GM21423 (cell line): ENCODE measurements at regions not wholly inside any gene's neighbourhood (a gene's known extent, or its start where the extent isn't known, plus 50 kb on each side); places are given as distances from the start of the nearest gene placed in this dataset.

Source experiments
- ATAC-seq: cut with Tn5 transposase; IDR thresholded peaks from one replicate; pipeline ENCODE4 v1.9.1; 2021; ENCODE audit warnings: mild to moderate bottlenecking, moderate library complexity; ENCODE audit not compliant: unreplicated experiment

- no peak for ATAC-seq
Observed at GRCh38 chr15:85889956-85890619, 95.4 kb upstream of the KLHL25 start.

- no peak for ATAC-seq
Observed at GRCh38 chr15:85890620-85890980, 95.9 kb upstream of the KLHL25 start.

- ATAC-seq: no peak
Observed at GRCh38 chr15:85891470-85891869, 96.7 kb upstream of the KLHL25 start.

- no peak for ATAC-seq
Observed at GRCh38 chr15:85892232-85892631, 97.5 kb upstream of the KLHL25 start.

GRCh38 chr15:85897207-85897894, 102.6 kb upstream of the KLHL25 start:
- no peak for ATAC-seq

GRCh38 chr15:85897895-85898717, 103.4 kb upstream of the KLHL25 start:
- no peak for ATAC-seq

- no peak for ATAC-seq
Observed at GRCh38 chr15:85899927-85900326, 105.2 kb upstream of the KLHL25 start.

- ATAC-seq: no peak
Observed at GRCh38 chr15:85905751-85906450, 111.2 kb upstream of the KLHL25 start.

GRCh38 chr15:85906640-85907039, 111.9 kb upstream of the KLHL25 start:
- no peak for ATAC-seq

- no peak for ATAC-seq
Observed at GRCh38 chr15:85910834-85911233, 116.1 kb upstream of the KLHL25 start.

- no peak for ATAC-seq
Observed at GRCh38 chr15:85913461-85913860, 118.7 kb upstream of the KLHL25 start.

- ATAC-seq: no peak
Observed at GRCh38 chr15:85920956-85921355, 126.2 kb upstream of the KLHL25 start.

GRCh38 chr15:85924088-85924487, 129.4 kb upstream of the KLHL25 start:
- ATAC-seq: no peak

GRCh38 chr15:85925649-85926237, 131.0 kb upstream of the KLHL25 start:
- no peak for ATAC-seq

GRCh38 chr15:85926834-85927233, 132.1 kb upstream of the KLHL25 start:
- ATAC-seq: no peak

- ATAC-seq: no peak
Observed at GRCh38 chr15:85927931-85928537, 133.3 kb upstream of the KLHL25 start.

- ATAC-seq: no peak
Observed at GRCh38 chr15:85929786-85930185, 135.1 kb upstream of the KLHL25 start.

GRCh38 chr15:85932391-85932790, 137.7 kb upstream of the KLHL25 start:
- no peak for ATAC-seq

- ATAC-seq: no peak
Observed at GRCh38 chr15:85934691-85935090, 140.0 kb upstream of the KLHL25 start.

GRCh38 chr15:85935182-85935581, 140.5 kb upstream of the KLHL25 start:
- no peak for ATAC-seq
